HEK293T (cell line): ENCODE measurements at regions not wholly inside any gene's neighbourhood (a gene's known extent, or its start where the extent isn't known, plus 50 kb on each side); places are given as distances from the start of the nearest gene placed in this dataset.

Experiments used
- CTCF ChIA-PET: fragments of 350-600 bp; formaldehyde crosslinking; extraction: SDS; loops from one replicate; lab custom pipeline; 2021; ENCODE audit warnings: antibody characterized with exemption, inconsistent platforms; lab: Yijun Ruan, JAX
- POLR2A ChIA-PET: fragments of 350-600 bp; formaldehyde crosslinking; extraction: SDS; loops from one replicate; lab custom pipeline; 2020; ENCODE audit warnings: antibody characterized with exemption, inconsistent platforms; lab: Yijun Ruan, JAX
- DNase-seq: peaks from one replicate; pipeline ENCODE4 v3.0.0; 2012; ENCODE audit warnings: mixed read lengths; ENCODE audit errors: extremely low spot score
- ARNT ChIP-seq: fragments of 450-650 bp; IDR thresholded peaks from 2 replicates; pipeline ENCODE4 v1.6.1; 2017; ENCODE audit warnings: mild to moderate bottlenecking
- BHLHE40 ChIP-seq: fragments of 450-650 bp; IDR thresholded peaks from 2 replicates; pipeline ENCODE4 v1.6.1; 2016; ENCODE audit warnings: mild to moderate bottlenecking, moderate library complexity, borderline replicate concordance
- CTBP1 ChIP-seq: fragments of 450-650 bp; IDR thresholded peaks from 2 replicates; pipeline ENCODE4 v1.6.1; 2016; ENCODE audit warnings: borderline replicate concordance
- ELF4 ChIP-seq: fragments of 450-650 bp; IDR thresholded peaks from 2 replicates; pipeline ENCODE4 v1.6.1; 2017; ENCODE audit warnings: antibody characterized with exemption
- FOXA1 ChIP-seq: fragments of 450-650 bp; IDR thresholded peaks from 2 replicates; pipeline ENCODE4 v1.6.1; 2016; ENCODE audit warnings: mild to moderate bottlenecking
- FOXK2 ChIP-seq: fragments of 450-650 bp; IDR thresholded peaks from 2 replicates; pipeline ENCODE4 v1.6.1; 2016; ENCODE audit warnings: mild to moderate bottlenecking
- FOXM1 ChIP-seq: fragments of 450-650 bp; IDR thresholded peaks from 2 replicates; pipeline ENCODE4 v1.6.1; 2017; ENCODE audit warnings: mild to moderate bottlenecking, borderline replicate concordance
- HDGF ChIP-seq: fragments of 450-650 bp; IDR thresholded peaks from 2 replicates; pipeline ENCODE4 v1.6.1; 2017; ENCODE audit warnings: antibody characterized with exemption, borderline replicate concordance
- L3MBTL2 ChIP-seq: fragments of 450-650 bp; conservative IDR thresholded peaks from 2 replicates; pipeline ENCODE4 v1.6.1; 2016; ENCODE audit warnings: mild to moderate bottlenecking
- LEF1 ChIP-seq: fragments of 450-650 bp; IDR thresholded peaks from 2 replicates; pipeline ENCODE4 v1.6.1; 2017; ENCODE audit warnings: mild to moderate bottlenecking, borderline replicate concordance
- NFRKB ChIP-seq: fragments of 450-650 bp; IDR thresholded peaks from 2 replicates; pipeline ENCODE4 v1.6.1; 2016; ENCODE audit warnings: mild to moderate bottlenecking, moderate library complexity
- SP1 ChIP-seq: fragments of 450-650 bp; IDR thresholded peaks from 2 replicates; pipeline ENCODE4 v1.6.1; 2017
- SUZ12 ChIP-seq: fragments of 450-650 bp; IDR thresholded peaks from 2 replicates; pipeline ENCODE4 v1.6.1; 2016; ENCODE audit warnings: mild to moderate bottlenecking
- TARDBP ChIP-seq: fragments of 450-650 bp; IDR thresholded peaks from 2 replicates; pipeline ENCODE4 v1.6.1; 2016
- ZNF384 ChIP-seq: fragments of 450-650 bp; IDR thresholded peaks from 2 replicates; pipeline ENCODE4 v1.6.1; 2016
- TF ChIP-seq, protein P1 (sequence below): fragments of 450-650 bp; IDR thresholded peaks from 2 replicates; pipeline ENCODE4 v1.6.1; 2016

DNA sequence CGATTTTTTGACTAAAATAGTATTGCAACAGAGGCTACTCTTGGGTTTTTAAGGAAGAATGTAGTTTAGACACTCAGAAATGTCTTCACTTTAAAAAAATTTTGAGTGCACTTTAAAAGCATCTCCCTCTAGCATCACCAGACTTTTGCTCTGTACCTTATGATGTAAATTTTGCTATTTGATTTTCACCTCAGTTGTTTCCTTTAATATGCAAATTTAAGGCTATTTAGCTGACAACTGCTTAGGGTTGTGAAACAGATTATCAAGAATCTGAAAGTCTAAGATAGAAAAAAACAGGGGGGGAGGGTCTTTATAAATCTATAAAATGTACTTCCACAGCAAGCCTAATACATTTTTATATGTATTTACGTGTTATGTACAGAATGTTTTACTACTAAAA lies 92.9 kb upstream of the USP38 start:
- TF ChIP-seq ELF4 (no peak), CTBP1 (no peak), SUZ12 (no peak), L3MBTL2 (no peak), FOXM1 (no peak), FOXA1 (no peak), SP1 (no peak), FOXK2 (no peak), TARDBP (no peak), ARNT (no peak), NFRKB (no peak), HDGF (no peak), LEF1 (no peak), BHLHE40 (no peak), ZNF384 (no peak)
- TF ChIP-seq, protein P1, sequence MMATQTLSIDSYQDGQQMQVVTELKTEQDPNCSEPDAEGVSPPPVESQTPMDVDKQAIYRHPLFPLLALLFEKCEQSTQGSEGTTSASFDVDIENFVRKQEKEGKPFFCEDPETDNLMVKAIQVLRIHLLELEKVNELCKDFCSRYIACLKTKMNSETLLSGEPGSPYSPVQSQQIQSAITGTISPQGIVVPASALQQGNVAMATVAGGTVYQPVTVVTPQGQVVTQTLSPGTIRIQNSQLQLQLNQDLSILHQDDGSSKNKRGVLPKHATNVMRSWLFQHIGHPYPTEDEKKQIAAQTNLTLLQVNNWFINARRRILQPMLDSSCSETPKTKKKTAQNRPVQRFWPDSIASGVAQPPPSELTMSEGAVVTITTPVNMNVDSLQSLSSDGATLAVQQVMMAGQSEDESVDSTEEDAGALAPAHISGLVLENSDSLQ: no peak
- CTCF ChIA-PET: no interaction called here
- DNase-seq: no peak
- POLR2A ChIA-PET: no interaction called here

DNA sequence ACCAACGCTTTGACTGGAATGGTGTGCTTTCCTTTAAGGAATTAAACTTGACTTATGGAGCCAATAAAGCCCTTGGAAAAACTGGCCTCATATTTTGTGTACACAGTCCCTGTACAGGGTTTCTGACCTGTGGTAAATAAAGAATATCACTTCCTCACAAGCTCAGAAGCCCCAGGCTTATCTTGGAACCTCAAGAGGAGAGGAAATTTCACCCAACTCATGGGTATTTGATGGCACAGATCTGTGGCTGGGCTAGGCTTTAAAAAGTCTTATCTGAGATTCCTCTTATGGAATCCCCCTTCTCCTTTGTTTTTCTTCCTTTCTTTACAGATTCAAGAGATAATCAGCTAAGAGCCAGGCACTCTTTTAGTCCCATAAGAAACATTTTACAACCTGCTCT lies 89.3 kb upstream of the USP38 start:
- DNase-seq: no peak
- POLR2A ChIA-PET: interaction anchor here (0.6 kb wide), 1 partner anchor 61 kb away, joined by 4 read pairs; no protein-coding TSS in a partner anchor
- TF ChIP-seq SUZ12 (no peak), FOXK2 (no peak), TARDBP (no peak), CTBP1 (no peak), FOXM1 (no peak), BHLHE40 (no peak), SP1 (no peak), ARNT (no peak), ZNF384 (no peak), L3MBTL2 (no peak), FOXA1 (no peak), NFRKB (no peak), HDGF (no peak), ELF4 (no peak)
- TF ChIP-seq, protein P1: no peak
- CTCF ChIA-PET: no interaction called here

DNA sequence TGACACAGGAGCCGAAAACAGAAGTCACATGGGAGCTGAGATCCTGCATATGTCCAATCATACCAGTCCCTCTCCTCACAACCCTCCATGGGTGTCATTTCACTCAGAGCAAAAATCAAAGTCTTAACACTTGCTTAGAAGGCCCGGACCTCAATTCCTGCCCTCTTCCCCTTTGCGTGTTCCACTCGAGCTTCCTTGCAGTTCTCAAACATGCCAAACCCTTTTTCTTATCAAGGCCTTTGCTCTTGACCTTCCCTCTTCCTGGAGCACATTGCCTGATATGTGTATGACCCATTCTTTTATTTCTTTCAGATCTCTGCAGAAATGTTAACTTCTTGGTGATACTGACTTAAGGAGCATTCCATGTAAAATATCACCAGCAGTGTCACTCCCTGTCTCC lies 87.0 kb upstream of the USP38 start:
- TF ChIP-seq ZNF384 (no peak), LEF1 (no peak)
- ChIA-PET CTCF (no interaction called here), POLR2A (no interaction called here)
- no peak for DNase-seq

DNA sequence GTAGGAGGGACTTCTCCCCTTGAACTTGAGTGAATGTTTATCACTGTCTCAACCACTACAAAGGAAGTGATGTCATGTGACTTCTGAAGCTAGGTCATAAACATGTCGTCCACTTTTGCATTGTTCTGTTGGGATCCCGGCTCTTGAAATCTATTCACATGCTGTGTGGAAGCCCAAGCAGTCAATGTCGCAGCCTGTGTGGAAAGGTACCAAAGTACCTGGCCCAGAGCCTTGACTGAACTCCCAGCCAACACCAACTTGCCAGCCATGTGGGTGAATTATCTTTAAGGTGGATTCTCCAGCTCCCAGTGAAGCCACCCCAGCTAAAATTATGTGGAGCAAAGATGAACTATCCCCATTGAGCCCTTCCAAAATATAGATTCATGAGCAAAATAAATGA lies 85.0 kb upstream of the USP38 start:
- DNase-seq: no peak
- TF ChIP-seq FOXA1 (no peak), L3MBTL2 (no peak), BHLHE40 (no peak), FOXK2 (no peak), CTBP1 (no peak), SP1 (no peak), HDGF (no peak), ARNT (no peak), TARDBP (no peak), SUZ12 (no peak), FOXM1 (no peak), ELF4 (no peak), LEF1 (no peak), ZNF384 (no peak), NFRKB (no peak)
- TF ChIP-seq, protein P1: no peak
- POLR2A ChIA-PET: no interaction called here
- CTCF ChIA-PET: no interaction called here

DNA sequence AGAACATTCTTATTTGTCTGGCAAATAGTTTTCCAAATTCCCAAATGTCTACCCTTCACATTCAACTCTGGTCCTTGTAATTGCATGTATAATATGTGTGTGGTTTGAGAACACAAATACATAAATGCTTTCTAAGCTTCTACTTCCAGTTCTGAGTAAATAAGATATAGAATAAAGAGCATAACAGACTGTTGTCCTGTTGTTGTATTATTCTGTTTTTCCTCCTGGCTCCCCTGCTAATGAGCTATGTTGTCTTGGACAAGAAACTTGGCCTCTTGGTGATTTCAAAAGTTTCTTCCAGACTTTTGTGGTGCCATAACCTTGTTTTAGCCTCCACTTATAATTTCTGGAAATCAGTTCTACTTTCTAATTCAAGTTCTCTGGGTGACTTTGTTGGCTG lies 75.3 kb upstream of the USP38 start:
- CTCF ChIA-PET: interaction anchor here (0.6 to 0.7 kb wide), 2 partner anchors 32 to 257 kb away, joined by 3 read pairs; no protein-coding TSS in a partner anchor
- POLR2A ChIA-PET: no interaction called here
- DNase-seq: no peak
- TF ChIP-seq NFRKB (no peak), CTBP1 (no peak), SP1 (no peak), L3MBTL2 (no peak), HDGF (no peak), ZNF384 (no peak), FOXK2 (no peak)

DNA sequence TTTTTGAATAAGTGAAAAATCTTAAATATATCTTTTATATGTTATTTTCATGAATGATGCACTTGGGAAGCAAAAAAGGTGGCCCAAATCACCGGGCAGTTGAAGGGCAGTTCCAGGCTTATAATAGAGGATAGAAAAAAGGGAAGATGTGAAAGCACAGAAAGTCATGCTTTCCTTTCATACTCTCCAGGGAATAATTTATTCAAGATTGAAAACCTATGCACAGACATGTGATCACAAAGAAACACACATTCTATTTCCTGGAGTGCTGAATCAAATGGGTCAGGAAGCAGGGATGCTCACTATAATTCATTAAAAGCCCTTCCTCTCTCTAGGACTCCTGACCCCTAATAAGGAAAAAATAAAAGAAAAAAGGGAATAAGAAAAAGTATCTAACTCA lies 66.1 kb upstream of the USP38 start:
- ChIA-PET POLR2A (no interaction called here), CTCF (no interaction called here)
- no peak for TF ChIP-seq FOXK2
- no peak for TF ChIP-seq ELF4
- TF ChIP-seq ZNF384: no peak
- TF ChIP-seq, protein P1: no peak
- no peak for TF ChIP-seq BHLHE40
- TF ChIP-seq NFRKB: no peak
- no peak for TF ChIP-seq TARDBP
- TF ChIP-seq FOXM1: no peak
- TF ChIP-seq SUZ12: no peak
- DNase-seq: no peak
